CD14-positive monocyte (primary cell): ENCODE measurements at regions not wholly inside any gene's neighbourhood (a gene's known extent, or its start where the extent isn't known, plus 50 kb on each side); places are given as distances from the start of the nearest gene placed in this dataset.
A peak's percentile ranks its signal among the peaks of the same experiment; 100 is the strongest.

Experiments used
- DNase-seq, 3 donors: peaks; one replicate each; pipeline ENCODE4 v3.0.0-alpha.2; 2011 to 2022
- H2AFZ ChIP-seq: 2 replicates; pipeline ENCODE4 v1.6.0; 2012; ENCODE audit warnings: mild to moderate bottlenecking, low read depth, low read length, inconsistent platforms; ENCODE audit not compliant: insufficient read depth, poor library complexity, severe bottlenecking
- H3K27ac ChIP-seq, 2 donors: 1 replicate in 1 of 2; 2 replicates in 1 of 2; pipeline ENCODE4 v1.5.1; 2012 to 2013; ENCODE audit warnings: low read length in 2 of 2, control low read depth in 1 of 2, inconsistent platforms in 1 of 2, low read depth in 1 of 2, mild to moderate bottlenecking in 1 of 2
- H3K27me3 ChIP-seq, 2 donors: one replicate each; pipeline versions ENCODE4 v1.6.0 to v1.6.1; 2011 to 2013; ENCODE audit warnings: low read length in 2 of 2; ENCODE audit not compliant: control insufficient read depth in 2 of 2, insufficient read depth in 2 of 2
- H3K36me3 ChIP-seq, 2 donors: replicated peaks in 1 of 2; 1 replicate in 1 of 2; 2 replicates in 1 of 2; pipeline versions ENCODE4 v1.5.1 to v1.6.1; 2012 to 2013; ENCODE audit warnings: low read length in 2 of 2, control low read depth in 1 of 2, inconsistent platforms in 1 of 2, mild to moderate bottlenecking in 1 of 2; ENCODE audit not compliant: insufficient read depth in 2 of 2, control insufficient read depth in 1 of 2
- H3K4me1 ChIP-seq, 2 donors: 1 replicate in 1 of 2; 2 replicates in 1 of 2; pipeline versions ENCODE4 v1.5.1 to v1.6.1; 2012 to 2013; ENCODE audit warnings: low read length in 2 of 2, control low read depth in 1 of 2, inconsistent platforms in 1 of 2, mild to moderate bottlenecking in 1 of 2, moderate library complexity in 1 of 2; ENCODE audit not compliant: insufficient read depth in 2 of 2, control insufficient read depth in 1 of 2
- H3K4me2 ChIP-seq: replicated peaks from 2 replicates; pipeline ENCODE3; 2012; ENCODE audit warnings: low read length, moderate library complexity, mild to moderate bottlenecking; ENCODE audit not compliant: poor library complexity, severe bottlenecking; ENCODE audit errors: extremely low read depth
- H3K4me3 ChIP-seq, 3 experiments: fragments of 200-600 bp in 1 of 3; sonication (generic) in 1 of 3; replicated peaks in 1 of 3; 1 replicate in 2 of 3; 2 replicates in 1 of 3; pipeline ENCODE4 v1.5.1; 2011 to 2013; ENCODE audit warnings: low read length in 3 of 3, mild to moderate bottlenecking in 3 of 3, control low read depth in 2 of 3, low read depth in 2 of 3, inconsistent platforms in 1 of 3, moderate library complexity in 1 of 3
- H3K79me2 ChIP-seq: 2 replicates; pipeline ENCODE4 v1.6.0; 2012; ENCODE audit warnings: mild to moderate bottlenecking, control low read depth, inconsistent platforms, low read length, moderate library complexity; ENCODE audit not compliant: insufficient read depth
- H3K9ac ChIP-seq: 2 replicates; pipeline ENCODE4 v1.6.0; 2017; ENCODE audit warnings: low read length, mild to moderate bottlenecking; ENCODE audit not compliant: insufficient read depth, poor library complexity, severe bottlenecking
- H3K9me3 ChIP-seq, 2 donors: replicated peaks in 1 of 2; 1 replicate in 1 of 2; 2 replicates in 1 of 2; pipeline versions ENCODE4 v1.5.1 to v1.6.1; 2012 to 2013; ENCODE audit warnings: low read length in 2 of 2, control low read depth in 1 of 2; ENCODE audit not compliant: control insufficient read depth in 1 of 2, insufficient read depth in 1 of 2
- H4K20me1 ChIP-seq: 2 replicates; pipeline ENCODE4 v1.6.0; 2012; ENCODE audit warnings: mild to moderate bottlenecking, low read length, control low read depth, moderate library complexity; ENCODE audit not compliant: insufficient read depth
- H3K27ac Mint-ChIP-seq, 7 donors: one replicate each; pipeline ENCODE4 v1.8.0; 2020; ENCODE audit warnings: mild to moderate bottlenecking in 7 of 7, mixed read lengths in 7 of 7, moderate library complexity in 6 of 7, inconsistent platforms in 2 of 7
- H3K27me3 Mint-ChIP-seq, 3 donors: one replicate each; pipeline ENCODE4 v1.8.0; 2021 to 2022; ENCODE audit warnings: low read depth in 3 of 3, mild to moderate bottlenecking in 3 of 3, mixed read lengths in 3 of 3, moderate library complexity in 3 of 3, inconsistent platforms in 1 of 3
- H3K36me3 Mint-ChIP-seq, 2 donors: one replicate each; pipeline ENCODE4 v1.8.0; 2020; ENCODE audit warnings: mixed read lengths in 2 of 2, inconsistent platforms in 1 of 2, mild to moderate bottlenecking in 1 of 2
- H3K4me1 Mint-ChIP-seq: one replicate; pipeline ENCODE4 v1.8.0; 2020; ENCODE audit warnings: mild to moderate bottlenecking, mixed read lengths
- H3K4me3 Mint-ChIP-seq, 2 donors: one replicate each; pipeline ENCODE4 v1.8.0; 2020; ENCODE audit warnings: mild to moderate bottlenecking in 2 of 2, mixed read lengths in 2 of 2, moderate library complexity in 1 of 2
- H3K9me3 Mint-ChIP-seq, 7 donors: one replicate each; pipeline ENCODE4 v1.8.0; 2020 to 2022; ENCODE audit warnings: mixed read lengths in 7 of 7, mild to moderate bottlenecking in 6 of 7, moderate library complexity in 6 of 7, inconsistent platforms in 2 of 7
- WGBS: methylation state at CpG from one replicate; pipeline ENCODE4 v1.1.5; 2013; ENCODE audit warnings: missing lambda C conversion rate; ENCODE audit not compliant: insufficient coverage; 5-methylcytosine and 5-hydroxymethylcytosine counted together
- intact Hi-C, 2 donors: fragments of 100-400 bp; cut with micrococcal nuclease; formaldehyde crosslinking; loops; one replicate each; pipeline versions ENCODE4 v1.15.0 to v1.15.1; 2023
- TF ChIP-seq, protein P1 (sequence below): fragments of 200-600 bp; IDR thresholded peaks from one replicate; pipeline ENCODE4 v1.8.0; 2022; ENCODE audit warnings: antibody characterized with exemption, mild to moderate bottlenecking

GRCh38 chr1:148353461-148354283, 129.4 kb downstream of the PPIAL4G start:
- no peaks in the 10 kb centered on the region for H4K20me1 ChIP-seq
- Mint-ChIP-seq H3K4me3 (peak overlapping the region in 1 of 2 donors; percentile 86), H3K9me3 (peaks cover 0 to 15% (median 0%) of the 10 kb centered on the region in 7 donors), H3K27ac (peak overlapping the region in 1 of 7 donors; percentile 44), H3K27me3 (peaks cover 52 to 85% (median 74%) of the 10 kb centered on the region in 3 donors), H3K4me1 (peaks cover 19% of the 10 kb centered on the region), H3K36me3 (peaks cover 0 to 13% of the 10 kb centered on the region in 2 donors)
- H3K9me3 ChIP-seq, result peaks cover 0 to 9% of the 10 kb centered on the region in 2 donors
- no peak for DNase-seq
- H3K4me3 ChIP-seq, result no peak overlapping the region
- no peaks in the 10 kb centered on the region for H3K79me2 ChIP-seq
- H3K4me1 ChIP-seq, result peaks cover 0 to 6% of the 10 kb centered on the region in 2 donors
- H3K9ac ChIP-seq, result no peak overlapping the region
- TF ChIP-seq, protein P1, sequence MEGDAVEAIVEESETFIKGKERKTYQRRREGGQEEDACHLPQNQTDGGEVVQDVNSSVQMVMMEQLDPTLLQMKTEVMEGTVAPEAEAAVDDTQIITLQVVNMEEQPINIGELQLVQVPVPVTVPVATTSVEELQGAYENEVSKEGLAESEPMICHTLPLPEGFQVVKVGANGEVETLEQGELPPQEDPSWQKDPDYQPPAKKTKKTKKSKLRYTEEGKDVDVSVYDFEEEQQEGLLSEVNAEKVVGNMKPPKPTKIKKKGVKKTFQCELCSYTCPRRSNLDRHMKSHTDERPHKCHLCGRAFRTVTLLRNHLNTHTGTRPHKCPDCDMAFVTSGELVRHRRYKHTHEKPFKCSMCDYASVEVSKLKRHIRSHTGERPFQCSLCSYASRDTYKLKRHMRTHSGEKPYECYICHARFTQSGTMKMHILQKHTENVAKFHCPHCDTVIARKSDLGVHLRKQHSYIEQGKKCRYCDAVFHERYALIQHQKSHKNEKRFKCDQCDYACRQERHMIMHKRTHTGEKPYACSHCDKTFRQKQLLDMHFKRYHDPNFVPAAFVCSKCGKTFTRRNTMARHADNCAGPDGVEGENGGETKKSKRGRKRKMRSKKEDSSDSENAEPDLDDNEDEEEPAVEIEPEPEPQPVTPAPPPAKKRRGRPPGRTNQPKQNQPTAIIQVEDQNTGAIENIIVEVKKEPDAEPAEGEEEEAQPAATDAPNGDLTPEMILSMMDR, result no peak
- no peak overlapping the region for H3K4me2 ChIP-seq
- no peak overlapping the region for H2AFZ ChIP-seq
- intact Hi-C loops, result no loop called here
- H3K27ac ChIP-seq, result no peak overlapping the region
- WGBS, result 38% methylated on average over 17 of the region's 31 CpGs
- H3K36me3 ChIP-seq, result no peaks in the 10 kb centered on the region
- H3K27me3 ChIP-seq, result peaks cover 46 to 71% of the 10 kb centered on the region in 2 donors

DNA sequence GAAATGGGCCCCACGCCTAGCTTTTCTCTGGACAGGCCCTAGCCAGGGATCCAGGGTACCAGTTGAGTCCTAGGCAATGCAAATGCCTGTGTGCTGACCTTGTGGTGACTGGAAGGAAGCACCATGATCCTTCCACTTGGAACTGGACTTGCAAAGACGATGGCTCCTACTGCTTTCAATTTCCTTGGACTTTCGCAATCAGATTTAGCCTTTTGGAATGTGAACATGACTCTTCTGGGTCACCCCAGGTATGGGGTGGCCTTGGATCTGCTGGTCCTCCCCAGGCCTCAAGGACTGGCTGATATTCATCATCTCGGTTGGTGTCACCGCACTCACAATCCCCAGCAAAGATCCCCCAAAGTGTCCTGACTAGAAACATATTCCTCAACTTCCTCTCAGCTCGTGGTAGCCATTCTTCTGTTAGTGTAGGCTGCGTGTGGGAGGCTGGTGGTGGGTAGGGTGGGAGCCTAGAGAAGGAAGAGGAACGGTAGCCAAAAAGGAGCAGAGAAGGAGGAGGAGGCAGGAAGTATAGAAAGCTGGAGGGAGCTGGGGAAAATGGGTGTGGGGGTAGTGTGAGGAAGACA, 130.5 kb downstream of the PPIAL4G start:
- TF ChIP-seq, protein P1, result no peak
- H3K4me3 Mint-ChIP-seq, result peak overlapping the region in 1 of 2 donors; percentile 76
- Histone ChIP-seq H3K4me1 (peaks cover 0 to 6% of the 10 kb centered on the region in 2 donors), H3K4me3 (no peak overlapping the region), H3K9me3 (peaks cover 0 to 9% of the 10 kb centered on the region in 2 donors), H3K4me2 (no peak overlapping the region), H3K79me2 (no peaks in the 10 kb centered on the region), H3K9ac (no peak overlapping the region), H2AFZ (no peak overlapping the region), H3K36me3 (no peaks in the 10 kb centered on the region), H3K27ac (no peak overlapping the region), H4K20me1 (no peaks in the 10 kb centered on the region), H3K27me3 (peaks cover 46 to 67% of the 10 kb centered on the region in 2 donors)
- WGBS, result 52% methylated on average over 4 of the region's 8 CpGs
- peak overlapping the region in 1 of 7 donors; percentile 4 for H3K27ac Mint-ChIP-seq
- H3K27me3 Mint-ChIP-seq, result peaks cover 54 to 78% (median 76%) of the 10 kb centered on the region in 3 donors
- peaks cover 19% of the 10 kb centered on the region for H3K4me1 Mint-ChIP-seq
- intact Hi-C loops, result no loop called here
- no peak for DNase-seq
- peaks cover 0 to 13% of the 10 kb centered on the region in 2 donors for H3K36me3 Mint-ChIP-seq
- peaks cover 0 to 15% (median 0%) of the 10 kb centered on the region in 7 donors for H3K9me3 Mint-ChIP-seq
